Fibroblast of pulmonary artery (primary cell): ENCODE measurements at regions not wholly inside any gene's neighbourhood (a gene's known extent, or its start where the extent isn't known, plus 50 kb on each side); places are given as distances from the start of the nearest gene placed in this dataset.
A peak's percentile ranks its signal among the peaks of the same experiment; 100 is the strongest.

Experiments used
- DNase-seq: peaks from one replicate; pipeline ENCODE4 v3.0.0-alpha.2; 2010; ENCODE audit warnings: low read depth
- H3K4me3 ChIP-seq: replicated peaks from 2 replicates; pipeline ENCODE4 v1.5.1; 2011; ENCODE audit warnings: low read depth, mild to moderate bottlenecking, control low read depth, low read length, moderate library complexity
- CTCF ChIP-seq: IDR thresholded peaks from 2 replicates; pipeline ENCODE4 v1.5.1; 2011; ENCODE audit warnings: mild to moderate bottlenecking, control low read depth, low read length, inconsistent platforms; ENCODE audit errors: missing control alignments

GRCh38 chr18:59787998-59788790 lies 91.0 kb upstream of the CCBE1 start:
- DNase-seq: peak; percentile 69
- H3K4me3 ChIP-seq: peak overlapping the region; percentile 19

GRCh38 chr18:59784694-59785093 lies 87.5 kb upstream of the CCBE1 start:
- TF ChIP-seq CTCF: no peak
- no peak overlapping the region for H3K4me3 ChIP-seq
- DNase-seq: no peak

More at GRCh38 chr18:59787998-59788790, 91.0 kb upstream of the CCBE1 start:
- no peak for TF ChIP-seq CTCF

- H3K4me3 ChIP-seq: no peak overlapping the region
- peak; percentile 86 for DNase-seq
- peak; percentile 75 for TF ChIP-seq CTCF
Observed at GRCh38 chr18:59783138-59783537, 85.9 kb upstream of the CCBE1 start.

- DNase-seq: peak; percentile 82
- no peak overlapping the region for H3K4me3 ChIP-seq
- TF ChIP-seq CTCF: no peak
Observed at GRCh38 chr18:59779979-59780378, 82.8 kb upstream of the CCBE1 start.

- no peak overlapping the region for H3K4me3 ChIP-seq
- TF ChIP-seq CTCF: no peak
- no peak for DNase-seq
Observed at GRCh38 chr18:59778434-59778833, 81.2 kb upstream of the CCBE1 start.

GRCh38 chr18:59777636-59778035 lies 80.4 kb upstream of the CCBE1 start:
- H3K4me3 ChIP-seq: no peak overlapping the region
- no peak for TF ChIP-seq CTCF
- DNase-seq: no peak
